GM18502 (cell line): ENCODE measurements at regions not wholly inside any gene's neighbourhood (a gene's known extent, or its start where the extent isn't known, plus 50 kb on each side); places are given as distances from the start of the nearest gene placed in this dataset.

Experiments
- ATAC-seq: cut with Tn5 transposase; IDR thresholded peaks from one replicate; pipeline ENCODE4 v1.9.1; 2021; ENCODE audit warnings: mild to moderate bottlenecking; ENCODE audit not compliant: unreplicated experiment, poor library complexity

GRCh38 chr21:35853321-35854239 is 206.7 kb downstream of the SETD4 start:
- ATAC-seq, result no peak

DNA sequence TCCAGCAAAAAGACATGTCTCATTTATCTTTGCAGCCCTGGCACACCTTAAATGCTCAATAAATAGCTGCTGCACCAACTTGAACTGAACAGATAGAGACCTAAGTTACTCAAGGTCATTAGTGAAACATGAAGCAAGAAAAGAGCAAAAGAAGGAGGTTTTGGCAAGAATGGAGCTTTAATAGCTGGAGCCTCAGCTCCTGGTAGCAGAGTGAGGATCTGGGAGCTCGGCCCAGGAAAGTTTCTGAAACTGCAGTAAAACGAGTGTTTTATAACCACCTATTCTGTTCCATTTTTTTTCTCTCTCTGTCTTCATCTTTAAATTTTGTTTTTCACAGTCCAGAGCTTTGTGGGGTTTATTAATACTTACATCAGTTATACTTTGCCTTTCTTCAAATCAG is 207.5 kb downstream of the SETD4 start:
- no peak for ATAC-seq

- ATAC-seq, result no peak
Measured at GRCh38 chr21:35850542-35851103, 209.7 kb downstream of the SETD4 start.

DNA sequence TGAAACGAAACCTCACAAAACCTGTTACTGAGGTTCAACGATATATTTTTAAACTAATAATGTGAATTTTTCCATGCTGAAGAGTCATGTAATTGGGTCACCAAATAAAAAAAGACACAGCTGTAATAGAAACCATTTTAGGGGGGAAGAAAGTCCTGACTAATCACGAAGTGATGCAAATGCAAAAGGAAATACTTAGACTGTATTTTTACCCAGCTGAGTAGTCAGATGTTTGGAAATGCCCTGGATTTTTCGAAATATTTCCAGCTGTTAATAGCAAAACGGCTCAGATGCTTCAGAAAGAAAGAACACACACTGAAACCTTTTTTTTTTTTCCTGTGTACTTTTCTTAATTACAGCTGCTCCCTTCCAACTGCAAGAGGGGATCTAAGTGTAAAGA is 210.3 kb downstream of the SETD4 start:
- no peak for ATAC-seq

DNA sequence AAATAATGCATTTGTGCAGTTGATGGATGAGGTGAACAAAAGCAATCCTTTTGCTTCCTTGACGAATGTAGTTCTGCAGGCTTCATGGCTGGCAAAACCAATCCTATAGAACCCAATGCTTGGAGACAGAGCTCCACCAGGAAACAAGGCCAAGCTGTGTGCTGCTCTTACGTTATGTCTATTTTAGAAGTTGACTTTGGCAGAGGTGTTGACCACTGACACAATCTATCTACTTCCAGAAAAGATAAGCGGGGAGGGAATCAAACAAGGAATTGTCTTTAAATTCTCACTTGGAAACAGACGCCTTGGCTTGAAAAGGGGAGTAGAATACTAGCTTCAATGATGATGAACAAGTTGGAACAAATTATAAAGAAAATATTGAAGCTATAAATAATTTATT is 211.2 kb downstream of the SETD4 start:
- ATAC-seq, result no peak

GRCh38 chr21:35843911-35844667 is 216.2 kb downstream of the SETD4 start:
- no peak for ATAC-seq

DNA sequence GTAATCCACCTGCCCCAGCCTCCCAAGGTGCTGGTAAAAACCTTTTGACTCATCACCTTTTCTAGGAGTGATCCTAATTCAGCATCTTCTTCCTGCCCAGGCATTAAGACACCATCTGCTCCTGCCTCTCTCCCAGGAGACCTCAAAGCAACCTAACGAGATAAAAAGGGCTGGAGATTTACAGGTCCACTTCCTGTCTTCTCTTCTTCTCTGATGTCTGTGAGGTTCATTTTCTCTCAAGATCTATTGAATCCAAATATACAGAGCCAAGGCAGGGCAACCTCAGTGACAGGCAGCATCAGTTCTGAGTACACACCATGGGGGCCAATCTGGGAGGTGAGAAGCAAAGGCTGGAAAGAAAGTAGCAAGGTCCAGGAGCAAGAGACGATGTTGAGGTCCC is 219.4 kb downstream of the SETD4 start:
- ATAC-seq, result no peak

GRCh38 chr21:35840197-35840799 is 220.0 kb downstream of the SETD4 start:
- ATAC-seq, result no peak

DNA sequence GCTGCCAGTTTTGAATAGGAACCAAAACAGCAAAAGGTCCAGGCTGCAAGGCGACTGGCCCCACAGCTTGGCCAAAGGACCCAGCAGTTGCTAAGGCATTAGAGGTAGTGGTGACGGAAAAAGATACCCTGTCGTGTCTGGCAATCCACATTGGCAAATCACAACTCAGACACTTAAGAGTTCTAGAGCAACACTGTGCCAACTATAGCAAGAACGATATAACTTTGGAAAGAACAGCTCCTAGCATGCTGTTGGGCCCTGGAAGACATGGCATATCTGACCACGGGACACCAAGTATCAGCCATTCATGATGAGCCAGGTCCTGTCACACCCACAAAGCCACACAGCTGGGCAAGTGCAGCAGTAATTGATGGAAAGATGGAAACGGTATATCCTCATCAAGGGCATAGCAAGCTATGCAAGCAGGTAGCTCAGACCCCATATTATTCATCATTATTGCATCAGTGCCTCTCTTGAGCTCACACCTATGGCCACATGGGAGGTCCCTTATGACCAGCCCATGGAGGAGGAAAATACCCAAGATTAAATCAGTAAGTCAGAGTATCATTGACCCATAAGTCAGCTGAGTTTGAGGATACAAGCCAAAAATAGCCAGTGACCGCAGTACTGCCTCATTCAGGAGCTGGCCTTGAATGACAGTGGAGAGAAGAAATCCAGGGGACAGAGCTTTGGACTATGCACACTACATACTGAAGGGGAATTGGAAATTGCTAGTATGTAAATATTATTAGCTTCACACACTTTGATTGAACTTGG is 221.2 kb downstream of the SETD4 start:
- ATAC-seq, result no peak

GRCh38 chr21:35838350-35838749 is 222.0 kb downstream of the SETD4 start:
- ATAC-seq, result no peak

GRCh38 chr21:35833991-35834390 is 226.3 kb downstream of the SETD4 start:
- no peak for ATAC-seq

DNA sequence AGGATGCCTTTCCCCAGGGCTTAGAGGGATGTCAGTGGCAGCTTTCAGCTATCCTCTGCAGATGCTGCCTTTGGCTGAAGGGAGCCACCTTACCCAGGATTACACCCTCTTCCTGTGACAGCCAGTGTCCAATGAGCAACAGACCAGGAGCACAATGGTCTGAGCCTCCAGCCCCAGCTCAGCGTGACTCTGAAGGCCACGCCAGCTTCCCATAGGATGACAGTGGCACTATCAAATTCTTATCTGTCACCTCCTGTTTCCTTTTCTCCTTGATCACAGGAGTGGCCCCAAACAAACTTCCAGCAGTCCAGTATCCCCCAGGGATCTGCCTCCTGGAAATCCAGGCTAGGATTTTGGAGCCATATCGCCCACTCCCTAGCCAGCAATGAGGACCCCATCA is 226.9 kb downstream of the SETD4 start:
- ATAC-seq, result no peak

DNA sequence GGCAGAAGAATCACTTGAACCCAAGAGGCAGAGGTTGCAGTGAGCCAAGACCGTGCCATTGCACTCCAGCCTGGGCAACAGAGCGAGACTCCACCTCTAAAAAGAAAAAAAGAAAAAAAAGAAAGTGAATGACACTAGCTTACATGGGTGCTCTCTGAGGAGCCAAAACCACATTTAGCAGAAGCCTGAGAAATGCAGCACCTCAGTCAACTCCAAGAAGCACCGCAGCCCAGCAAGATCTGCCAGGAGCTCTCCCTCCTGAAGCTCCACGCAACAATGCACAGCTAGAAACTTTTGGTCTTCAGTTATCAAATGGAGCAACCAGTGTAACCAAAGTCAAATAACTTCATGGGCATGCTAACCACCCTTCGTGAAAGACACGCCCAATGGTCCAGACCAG is 229.1 kb downstream of the SETD4 start:
- ATAC-seq, result no peak

- no peak for ATAC-seq
Measured at GRCh38 chr21:35829067-35829466, 231.3 kb downstream of the SETD4 start.

DNA sequence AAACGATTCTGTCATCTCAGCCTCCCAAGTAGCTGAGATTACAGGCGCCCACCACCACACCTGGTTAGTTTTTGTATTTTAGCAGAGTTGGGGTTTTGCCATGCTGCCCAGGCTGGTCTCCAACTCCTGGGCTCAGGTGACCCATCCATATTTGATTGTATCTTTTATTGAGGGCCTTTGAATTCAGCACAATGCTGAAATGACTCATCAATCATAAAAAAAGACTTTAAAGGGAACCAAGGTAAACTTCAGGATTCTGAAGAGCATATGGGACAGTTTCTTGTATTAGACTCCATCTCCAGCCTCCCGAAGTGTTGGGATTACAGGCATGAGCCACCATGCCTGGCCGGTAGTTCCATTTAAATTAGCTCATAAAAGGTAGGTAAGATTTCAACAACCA is 232.2 kb downstream of the SETD4 start:
- no peak for ATAC-seq

- no peak for ATAC-seq
Measured at GRCh38 chr21:35827004-35827403, 233.3 kb downstream of the SETD4 start.

- no peak for ATAC-seq
Measured at GRCh38 chr21:35825370-35826353, 234.7 kb downstream of the SETD4 start.

GRCh38 chr21:35824136-35824535 is 236.2 kb downstream of the SETD4 start:
- no peak for ATAC-seq

DNA sequence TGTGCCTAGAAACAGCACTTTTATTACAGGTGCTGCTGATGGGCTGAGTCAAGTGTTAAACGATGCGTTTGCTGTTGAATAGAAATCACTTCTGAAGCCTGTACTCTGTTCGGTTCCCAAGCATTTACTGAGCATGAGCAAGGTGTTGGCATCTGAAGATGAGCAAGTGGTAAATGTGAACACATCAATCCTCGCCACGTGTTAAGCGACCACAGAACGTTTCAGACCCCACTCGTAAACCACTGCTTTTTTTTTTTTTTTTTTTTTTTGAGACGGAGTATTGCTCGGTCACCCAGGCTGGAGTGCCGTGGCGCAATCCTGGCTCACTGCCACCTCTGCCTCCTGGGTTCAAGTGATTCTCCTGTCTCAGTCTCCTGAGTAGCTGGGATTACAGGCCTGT is 241.2 kb downstream of the SETD4 start:
- ATAC-seq, result no peak
